Fibroblast of villous mesenchyme (primary cell): ENCODE measurements at regions not wholly inside any gene's neighbourhood (a gene's known extent, or its start where the extent isn't known, plus 50 kb on each side); places are given as distances from the start of the nearest gene placed in this dataset.

Source experiments
- DNase-seq: peaks from one replicate; pipeline ENCODE4 v3.0.0-alpha.2; 2010; ENCODE audit warnings: low read depth
- H3K4me3 ChIP-seq: 2 replicates; pipeline ENCODE4 v1.5.1; 2011; ENCODE audit warnings: low read depth, mild to moderate bottlenecking, low read length
- CTCF ChIP-seq: IDR thresholded peaks from 2 replicates; pipeline ENCODE4 v1.5.1; 2012; ENCODE audit warnings: low read depth, mild to moderate bottlenecking, low read length; ENCODE audit not compliant: insufficient read depth

- no peak for TF ChIP-seq CTCF
- DNase-seq = no peak
These were observed 141.6 kb upstream of the TENM4 start for GRCh38 chr11:79582434-79582833.

GRCh38 chr11:79579063-79579462 lies 138.2 kb upstream of the TENM4 start:
- DNase-seq = no peak
- H3K4me3 ChIP-seq = no peak overlapping the region

More at GRCh38 chr11:79582434-79582833, 141.6 kb upstream of the TENM4 start:
- H3K4me3 ChIP-seq = no peak overlapping the region

GRCh38 chr11:79578116-79578515 lies 137.3 kb upstream of the TENM4 start:
- TF ChIP-seq CTCF = no peak
- H3K4me3 ChIP-seq = no peak overlapping the region
- DNase-seq = no peak

More at GRCh38 chr11:79579063-79579462, 138.2 kb upstream of the TENM4 start:
- TF ChIP-seq CTCF = no peak

GRCh38 chr11:79575701-79576100 lies 134.9 kb upstream of the TENM4 start:
- no peak for TF ChIP-seq CTCF
- DNase-seq = no peak
- H3K4me3 ChIP-seq = no peak overlapping the region

- no peak overlapping the region for H3K4me3 ChIP-seq
- DNase-seq = no peak
- TF ChIP-seq CTCF = no peak
These were observed 129.3 kb upstream of the TENM4 start for GRCh38 chr11:79570104-79570503.

GRCh38 chr11:79564288-79564925 lies 123.6 kb upstream of the TENM4 start:
- DNase-seq = no peak
- no peak overlapping the region for H3K4me3 ChIP-seq
- no peak for TF ChIP-seq CTCF

- H3K4me3 ChIP-seq = no peak overlapping the region
- TF ChIP-seq CTCF = no peak
- no peak for DNase-seq
These were observed 120.7 kb upstream of the TENM4 start for GRCh38 chr11:79561496-79561895.
